HEK293 (cell line): ENCODE measurements at regions not wholly inside any gene's neighbourhood (a gene's known extent, or its start where the extent isn't known, plus 50 kb on each side); places are given as distances from the start of the nearest gene placed in this dataset.

ENCODE experiments used
- ELK4 ChIP-seq: IDR thresholded peaks from 2 replicates; pipeline ENCODE4 v1.6.1; 2011; ENCODE audit warnings: mild to moderate bottlenecking, low read depth, low read length, borderline replicate concordance
- TSHZ1 ChIP-seq: fragments of 450-650 bp; formaldehyde crosslinking; IDR thresholded peaks from 2 replicates; pipeline ENCODE4 v1.5.1; 2016; ENCODE audit warnings: missing biosample characterization, missing genetic modification characterization, borderline replicate concordance
- ZNF132 ChIP-seq: fragments of 450-650 bp; formaldehyde crosslinking; IDR thresholded peaks from 2 replicates; pipeline ENCODE4 v1.5.1; 2017; ENCODE audit warnings: missing biosample characterization, missing genetic modification characterization, borderline replicate concordance
- ZNF692 ChIP-seq: fragments of 450-650 bp; formaldehyde crosslinking; IDR thresholded peaks from 2 replicates; pipeline ENCODE4 v1.5.1; 2016; ENCODE audit warnings: missing biosample characterization, missing genetic modification characterization
- ZNF768 ChIP-seq: fragments of 450-650 bp; formaldehyde crosslinking; IDR thresholded peaks from 2 replicates; pipeline ENCODE4 v1.5.1; 2018; ENCODE audit warnings: missing biosample characterization, mild to moderate bottlenecking, missing genetic modification characterization

GRCh38 chr3:132262305-132262704 is 54.9 kb upstream of the ACP3 start:
- TF ChIP-seq TSHZ1 (tag by site-specific recombination) (no peak), ZNF768 (tag by site-specific recombination) (no peak), ELK4 (no peak), ZNF692 (tag by site-specific recombination) (no peak), ZNF132 (no peak)
